T-helper 17 cell (primary cell): ENCODE measurements at regions not wholly inside any gene's neighbourhood (a gene's known extent, or its start where the extent isn't known, plus 50 kb on each side); places are given as distances from the start of the nearest gene placed in this dataset.
"Not testable (repeated sequence)": the region's sequence is repeated elsewhere in the genome, so short reads cannot be mapped to it uniquely, and the experiment has no call there.

Source experiments
- ATAC-seq: fragments of 150-1000 bp; cut with Tn5 transposase; 2 replicates; pipeline ENCODE4 v1.10.0; 2021; ENCODE audit warnings: mild to moderate bottlenecking, moderate library complexity
- DNase-seq, 3 donors: peaks; one replicate each; pipeline versions ENCODE4 v3.0.0 to v3.0.0-alpha.2; 2020 to 2021
- H3K9me3 ChIP-seq: one replicate; pipeline ENCODE4 v1.7.0; 2013; ENCODE audit warnings: low read length, mild to moderate bottlenecking; ENCODE audit not compliant: control insufficient read depth, poor library complexity, severe bottlenecking
- H3K27ac Mint-ChIP-seq: one replicate; pipeline ENCODE4 v1.8.0; 2022; ENCODE audit warnings: mild to moderate bottlenecking, moderate library complexity, mixed read lengths
- H3K27me3 Mint-ChIP-seq: one replicate; pipeline ENCODE4 v1.8.0; 2022; ENCODE audit warnings: mixed read lengths
- H3K36me3 Mint-ChIP-seq: one replicate; pipeline ENCODE4 v1.8.0; 2022; ENCODE audit warnings: low read depth, mixed read lengths
- H3K4me1 Mint-ChIP-seq: one replicate; pipeline ENCODE4 v1.8.0; 2022; ENCODE audit warnings: mild to moderate bottlenecking, mixed read lengths
- H3K4me3 Mint-ChIP-seq: one replicate; pipeline ENCODE4 v1.8.0; 2022; ENCODE audit warnings: mild to moderate bottlenecking, moderate library complexity, mixed read lengths

DNA sequence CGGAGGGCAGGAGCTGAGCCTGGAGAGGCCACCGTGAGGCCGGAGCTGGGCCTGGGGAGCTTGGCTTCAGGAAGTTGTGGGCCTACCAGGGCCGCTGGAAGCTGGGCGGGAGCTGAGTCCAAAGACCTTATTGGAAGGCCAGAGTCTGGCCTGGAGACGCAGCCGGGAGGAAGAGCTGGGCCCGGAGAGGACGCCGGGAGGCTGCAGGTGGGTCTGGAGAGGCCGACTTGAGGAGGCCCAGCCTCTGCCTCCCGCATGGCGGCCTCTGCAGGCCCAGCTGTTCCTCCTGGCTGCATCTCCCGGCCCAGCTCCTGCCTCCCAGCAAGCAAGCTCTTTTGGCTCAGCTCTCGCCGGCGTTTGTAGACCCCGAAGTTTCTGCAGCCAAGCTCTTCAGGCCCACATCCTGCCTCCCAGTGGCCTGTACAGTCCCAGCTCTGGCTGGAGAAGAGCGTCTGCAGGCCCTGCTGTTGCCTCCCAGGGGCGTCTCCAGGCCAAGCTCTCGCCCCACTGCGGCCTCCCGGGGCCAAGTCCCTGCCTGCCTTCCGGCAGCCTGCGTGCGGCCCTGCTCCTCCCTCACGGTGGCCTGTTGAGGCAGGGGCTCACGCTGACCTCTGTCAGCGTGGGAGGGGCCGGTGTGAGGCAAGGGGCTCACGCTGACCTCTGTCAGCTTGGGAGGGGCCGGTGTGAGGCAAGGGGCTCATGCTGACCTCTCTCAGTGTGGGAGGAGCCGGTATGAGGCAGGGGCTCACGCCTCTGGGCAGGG is 70.4 kb upstream of the COBL start:
- not testable (repeated sequence) for H3K36me3 Mint-ChIP-seq, H3K4me1 Mint-ChIP-seq, H3K27ac Mint-ChIP-seq, DNase-seq, H3K9me3 ChIP-seq, H3K4me3 Mint-ChIP-seq, ATAC-seq, H3K27me3 Mint-ChIP-seq

DNA sequence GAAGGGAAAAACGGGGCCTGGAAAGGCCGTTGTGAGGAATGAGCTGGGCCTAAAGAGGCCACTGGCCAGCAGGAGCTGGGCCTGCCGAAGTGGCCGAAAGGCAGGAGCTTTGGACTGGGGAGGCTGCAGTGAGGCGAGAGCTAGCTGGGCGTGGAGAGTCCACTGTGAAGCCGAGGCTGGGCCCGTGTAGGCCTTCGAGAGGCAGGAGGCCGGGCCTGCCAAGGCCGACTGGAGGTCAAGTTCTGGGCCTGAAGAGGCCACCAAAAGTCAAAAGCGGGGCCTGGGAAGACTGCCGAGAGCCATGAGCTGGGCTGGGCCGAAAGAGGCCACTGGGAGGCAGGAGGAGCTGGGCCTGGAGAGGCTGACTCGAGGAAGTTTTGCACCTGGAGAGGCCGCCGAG is 69.6 kb upstream of the COBL start:
- H3K9me3 ChIP-seq, H3K4me3 Mint-ChIP-seq, H3K4me1 Mint-ChIP-seq, H3K27me3 Mint-ChIP-seq, ATAC-seq, DNase-seq, H3K36me3 Mint-ChIP-seq, H3K27ac Mint-ChIP-seq: not testable (repeated sequence)

DNA sequence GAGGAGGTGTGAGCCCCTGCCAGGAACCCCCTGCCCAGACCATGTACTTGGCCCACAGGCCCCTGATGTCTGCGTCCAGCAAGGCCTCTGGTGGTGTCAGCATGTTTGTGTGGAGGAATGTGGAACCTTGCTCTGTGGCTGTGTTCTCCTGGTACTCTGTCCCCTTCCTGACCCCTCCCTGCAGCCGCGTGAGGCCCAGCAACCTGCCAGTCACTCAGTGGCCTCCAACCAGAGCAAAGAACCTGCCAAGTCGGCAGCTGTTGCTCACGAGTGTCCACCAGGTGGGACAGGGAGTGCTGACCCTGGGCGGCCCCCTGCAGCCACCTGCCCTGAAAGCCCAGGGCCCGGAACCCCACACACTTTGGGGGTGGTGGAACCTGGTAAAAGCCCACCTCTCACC is 65.6 kb upstream of the COBL start:
- not testable (repeated sequence) for H3K27ac Mint-ChIP-seq, H3K4me3 Mint-ChIP-seq, DNase-seq, H3K36me3 Mint-ChIP-seq, H3K27me3 Mint-ChIP-seq, H3K9me3 ChIP-seq, ATAC-seq, H3K4me1 Mint-ChIP-seq

DNA sequence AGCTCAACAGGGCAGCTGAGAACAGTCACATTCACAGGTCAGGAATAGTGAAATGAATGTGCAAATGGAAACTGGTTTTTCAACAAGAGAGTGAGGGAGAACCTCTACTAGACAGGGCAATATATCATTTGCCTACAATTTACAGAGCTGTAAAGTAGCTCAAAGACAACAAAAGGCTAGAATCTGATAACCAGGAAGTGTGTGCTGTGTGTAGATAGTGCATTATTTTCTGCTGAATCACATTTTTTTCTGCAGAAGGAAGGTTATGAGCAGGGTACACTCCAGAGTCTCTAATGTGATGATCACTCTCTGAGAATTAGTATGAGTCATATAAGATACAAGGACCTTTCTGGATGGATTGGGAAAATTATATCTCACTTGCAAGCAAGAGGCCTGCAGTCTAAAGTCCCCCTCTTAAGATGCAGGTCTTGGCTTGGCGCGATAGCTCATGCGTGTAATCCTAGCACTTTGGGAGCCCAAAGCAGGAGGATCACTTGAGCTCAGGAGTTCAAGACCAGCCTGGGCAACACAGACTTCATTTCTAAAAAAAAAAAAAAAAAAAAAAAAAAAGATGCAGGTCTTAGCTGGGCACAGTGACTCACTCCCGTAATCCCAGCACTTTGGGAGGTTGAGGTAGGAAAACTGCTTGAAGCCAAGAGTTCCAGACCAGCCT is 59.9 kb upstream of the COBL start:
- ATAC-seq (no peak), DNase-seq (no peak)
- no peak overlapping the region for H3K4me3 Mint-ChIP-seq
- no peaks in the 10 kb centered on the region for H3K36me3 Mint-ChIP-seq
- H3K27me3 Mint-ChIP-seq: peaks cover 9% of the 10 kb centered on the region
- no peaks in the 10 kb centered on the region for H3K9me3 ChIP-seq
- peaks cover 2% of the 10 kb centered on the region for H3K4me1 Mint-ChIP-seq
- no peak overlapping the region for H3K27ac Mint-ChIP-seq

DNA sequence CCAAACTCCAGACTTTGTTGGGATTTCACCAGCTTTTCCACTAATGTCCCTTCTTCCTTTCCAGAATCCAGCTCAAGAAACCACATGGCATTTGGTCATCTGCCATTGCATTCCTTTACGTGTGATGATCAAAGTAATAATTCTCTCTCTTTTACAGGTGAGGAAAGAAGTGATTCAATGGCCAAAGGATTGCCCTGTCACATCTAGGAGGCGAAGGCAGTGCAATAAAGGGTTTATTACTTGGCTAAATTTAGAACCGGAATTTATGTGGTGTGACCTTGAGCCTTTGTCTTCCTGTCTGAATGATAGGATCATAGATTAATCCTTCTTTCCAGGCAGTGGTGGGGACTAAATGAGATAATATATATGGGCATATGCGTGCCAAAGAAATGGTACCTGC is 58.3 kb upstream of the COBL start:
- Mint-ChIP-seq H3K4me1 (peaks cover 2% of the 10 kb centered on the region), H3K27me3 (peaks cover 9% of the 10 kb centered on the region), H3K36me3 (no peaks in the 10 kb centered on the region), H3K4me3 (no peak overlapping the region), H3K27ac (no peak overlapping the region)
- no peak for DNase-seq
- no peak for ATAC-seq
- H3K9me3 ChIP-seq: no peaks in the 10 kb centered on the region

DNA sequence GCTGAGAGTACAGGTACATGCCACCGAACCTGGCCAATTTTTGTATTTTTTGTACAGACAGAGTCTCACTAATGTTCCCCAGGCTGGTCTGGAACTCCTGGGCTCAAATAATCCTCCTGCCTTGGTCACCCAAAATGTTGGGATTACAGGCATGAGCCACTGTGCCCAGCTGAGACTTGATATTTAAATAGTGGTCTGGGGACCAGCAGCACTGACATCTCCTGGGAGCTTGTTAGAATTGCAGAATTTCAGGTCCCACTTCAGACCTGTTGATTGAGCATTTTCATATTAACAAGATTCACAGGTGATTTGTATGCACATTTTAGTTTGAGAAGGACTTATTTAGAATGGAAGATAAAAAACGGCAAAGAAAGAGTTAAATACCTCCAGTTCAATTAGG is 57.0 kb upstream of the COBL start:
- not testable (repeated sequence) for ATAC-seq, H3K4me1 Mint-ChIP-seq, H3K9me3 ChIP-seq, H3K27ac Mint-ChIP-seq, H3K4me3 Mint-ChIP-seq, DNase-seq, H3K36me3 Mint-ChIP-seq
- peaks cover 13% of the 10 kb centered on the region for H3K27me3 Mint-ChIP-seq

DNA sequence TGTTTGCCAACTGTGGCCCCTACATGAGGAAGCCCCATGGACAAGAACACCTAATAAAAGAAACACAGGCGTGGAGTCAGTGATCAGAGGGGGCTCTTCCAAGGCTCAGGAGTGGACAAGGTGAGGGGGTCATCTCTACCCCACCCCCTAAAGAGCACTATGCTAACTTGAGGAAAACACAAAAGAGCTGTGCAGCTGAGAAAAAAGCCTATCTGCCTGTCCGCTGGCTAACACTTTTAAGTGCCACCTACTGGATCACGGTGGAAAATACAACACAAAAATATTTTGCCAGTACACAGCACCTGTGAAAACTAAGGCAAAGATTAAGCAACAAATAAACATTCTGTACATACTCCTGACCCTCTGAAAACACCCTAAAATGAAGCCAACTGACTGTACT is 53.1 kb upstream of the COBL start:
- no peaks in the 10 kb centered on the region for H3K36me3 Mint-ChIP-seq
- DNase-seq (no peak), ATAC-seq (no peak)
- peaks cover 2% of the 10 kb centered on the region for H3K4me1 Mint-ChIP-seq
- H3K9me3 ChIP-seq: no peaks in the 10 kb centered on the region
- peaks cover 15% of the 10 kb centered on the region for H3K27me3 Mint-ChIP-seq
- H3K4me3 Mint-ChIP-seq: no peak overlapping the region
- no peak overlapping the region for H3K27ac Mint-ChIP-seq

DNA sequence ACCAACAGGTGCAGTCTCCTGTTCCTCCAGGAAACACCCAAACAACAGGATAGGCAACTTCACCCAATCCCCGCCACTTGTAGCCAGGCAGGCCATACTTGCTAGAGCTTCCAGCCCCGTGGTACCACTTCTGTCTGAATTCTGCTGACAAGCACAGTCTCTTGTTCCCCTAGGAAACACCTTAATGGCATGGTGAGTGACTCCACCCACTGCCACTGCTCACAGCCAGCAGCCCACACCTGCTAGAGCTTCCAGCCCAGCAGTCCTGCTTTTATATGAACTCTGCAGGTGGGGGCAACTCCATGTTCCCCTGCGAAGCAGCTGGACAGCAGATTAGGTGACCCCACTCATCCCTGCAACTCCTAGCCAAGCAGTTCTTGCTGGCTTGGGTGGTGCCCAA is 52.6 kb upstream of the COBL start:
- peaks cover 15% of the 10 kb centered on the region for H3K27me3 Mint-ChIP-seq
- H3K36me3 Mint-ChIP-seq, H3K4me1 Mint-ChIP-seq, H3K4me3 Mint-ChIP-seq, H3K9me3 ChIP-seq, ATAC-seq, DNase-seq, H3K27ac Mint-ChIP-seq: not testable (repeated sequence)

DNA sequence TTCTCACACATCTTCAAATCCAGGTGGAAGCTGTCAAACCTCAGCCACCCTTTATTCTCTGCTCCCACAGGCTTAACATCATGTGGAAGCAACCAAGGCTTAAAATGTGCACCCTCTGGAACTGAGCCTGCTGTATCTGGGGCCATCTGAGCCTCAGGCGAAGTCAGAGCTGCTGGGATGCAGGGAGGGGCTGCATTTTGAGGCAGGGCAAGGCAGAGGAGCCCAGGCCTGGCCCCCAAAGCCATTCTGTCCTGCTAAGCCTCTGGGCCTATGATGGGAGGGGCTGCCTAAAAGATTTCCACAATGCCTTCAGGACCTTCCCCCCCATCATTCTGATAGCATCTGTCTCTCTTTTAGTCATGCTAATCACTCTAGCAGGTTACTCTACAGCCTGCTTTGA is 51.7 kb upstream of the COBL start:
- H3K4me1 Mint-ChIP-seq: peaks cover 2% of the 10 kb centered on the region
- ATAC-seq (no peak), DNase-seq (no peak)
- H3K27me3 Mint-ChIP-seq: peaks cover 15% of the 10 kb centered on the region
- H3K27ac Mint-ChIP-seq: no peak overlapping the region
- H3K4me3 Mint-ChIP-seq: no peak overlapping the region
- no peaks in the 10 kb centered on the region for H3K9me3 ChIP-seq
- H3K36me3 Mint-ChIP-seq: no peaks in the 10 kb centered on the region

DNA sequence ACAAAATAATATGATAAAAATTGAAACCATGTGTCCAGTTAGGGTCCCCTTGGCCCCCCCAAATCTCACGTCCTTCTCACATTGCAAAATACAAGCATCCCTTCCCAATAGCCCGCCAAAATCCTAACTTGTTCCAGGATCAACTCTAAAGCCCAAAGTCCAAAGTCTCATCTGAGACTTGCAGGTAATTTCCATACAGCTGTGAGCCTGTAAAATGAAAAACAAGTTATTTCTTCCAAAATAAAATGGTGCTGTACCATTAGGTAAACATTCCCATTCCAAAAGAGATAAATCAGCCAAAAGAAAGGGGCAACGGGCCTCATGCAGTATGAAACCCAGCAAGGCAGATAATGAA is 51.0 kb upstream of the COBL start:
- no peaks in the 10 kb centered on the region for H3K9me3 ChIP-seq
- Mint-ChIP-seq H3K4me1 (peaks cover 2% of the 10 kb centered on the region), H3K36me3 (no peaks in the 10 kb centered on the region), H3K27ac (no peak overlapping the region), H3K4me3 (no peak overlapping the region), H3K27me3 (peaks cover 15% of the 10 kb centered on the region)
- ATAC-seq (no peak), DNase-seq (no peak)

DNA sequence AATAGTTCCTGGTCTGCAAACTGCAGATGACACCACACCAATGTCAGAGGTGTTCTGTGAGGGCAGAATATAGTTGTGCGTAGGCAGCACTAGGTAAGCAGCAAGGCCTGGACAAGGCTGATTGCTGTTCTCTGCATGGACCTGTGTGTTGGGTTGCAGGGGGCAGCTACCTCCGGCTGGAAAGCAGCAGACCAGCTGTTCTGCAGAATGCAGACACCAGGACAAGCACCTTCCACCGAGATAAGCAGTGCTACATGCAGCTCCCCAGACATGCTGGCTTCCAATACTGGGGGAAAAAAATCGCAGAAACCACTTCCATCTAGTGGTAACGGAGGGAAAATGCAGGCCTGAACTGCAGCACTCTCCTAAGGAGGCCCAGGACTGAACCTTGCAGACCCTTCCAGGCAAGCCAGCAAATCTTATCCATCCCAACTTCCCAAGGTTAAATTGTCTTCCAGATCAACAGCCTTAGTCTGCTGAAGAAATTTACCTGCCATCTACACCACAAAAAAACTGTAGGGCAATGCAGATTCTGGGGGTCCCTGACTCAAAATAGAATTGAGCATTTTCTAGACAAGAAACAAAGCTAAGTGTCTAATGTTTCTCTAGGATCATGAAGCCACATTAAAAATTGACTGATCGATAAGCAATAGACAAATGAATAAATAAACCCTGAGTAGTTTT is 50.5 kb upstream of the COBL start:
- Mint-ChIP-seq H3K27ac (no peak overlapping the region), H3K36me3 (no peaks in the 10 kb centered on the region), H3K4me3 (no peak overlapping the region), H3K27me3 (peaks cover 15% of the 10 kb centered on the region), H3K4me1 (peaks cover under 1% of the 10 kb centered on the region)
- H3K9me3 ChIP-seq: no peaks in the 10 kb centered on the region
- ATAC-seq (no peak), DNase-seq (no peak)
